ENCODE measurements at regions not wholly inside any gene's neighbourhood (a gene's known extent, or its start where the extent isn't known, plus 50 kb on each side); places are given as distances from the start of the nearest gene placed in this dataset.

- no peak for DNase-seq (ENCODE audit: low spot score)
Measured at GRCh38 chr13:111968336-111969010, 98.5 kb upstream of the SOX1 start.

DNA sequence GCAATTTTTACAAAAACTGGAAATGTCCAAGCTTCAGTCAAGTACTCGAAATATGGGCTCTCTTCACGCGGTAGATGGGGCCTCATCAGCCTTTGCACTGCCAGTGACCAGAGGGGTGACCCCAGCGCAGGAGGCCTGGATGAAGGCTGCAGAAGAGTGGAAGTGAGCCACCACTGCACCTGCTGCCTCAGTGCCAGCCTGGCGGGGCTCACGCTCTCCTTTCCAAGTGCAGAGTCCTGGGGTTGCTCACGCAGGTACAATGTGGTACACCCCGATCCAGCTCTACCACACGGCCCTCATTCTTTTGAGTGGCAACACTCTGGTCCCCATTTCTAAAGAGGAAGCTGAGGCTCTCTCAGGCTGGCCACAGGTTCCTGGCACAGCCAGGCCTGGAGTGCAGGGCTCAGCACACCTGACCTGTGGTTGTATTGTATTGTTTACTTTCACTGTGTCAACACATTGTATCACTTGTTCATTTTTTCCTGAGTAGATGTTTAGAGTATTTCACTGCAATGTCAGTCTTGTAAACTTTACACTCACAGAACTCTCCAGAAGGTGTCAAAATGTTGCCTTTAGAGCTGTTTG, 97.3 kb upstream of the SOX1 start:
- DNase-seq (ENCODE audit: low spot score), result no peak

- no peak for DNase-seq (ENCODE audit: low spot score)
Measured at GRCh38 chr13:111970494-111971141, 96.3 kb upstream of the SOX1 start.

DNA sequence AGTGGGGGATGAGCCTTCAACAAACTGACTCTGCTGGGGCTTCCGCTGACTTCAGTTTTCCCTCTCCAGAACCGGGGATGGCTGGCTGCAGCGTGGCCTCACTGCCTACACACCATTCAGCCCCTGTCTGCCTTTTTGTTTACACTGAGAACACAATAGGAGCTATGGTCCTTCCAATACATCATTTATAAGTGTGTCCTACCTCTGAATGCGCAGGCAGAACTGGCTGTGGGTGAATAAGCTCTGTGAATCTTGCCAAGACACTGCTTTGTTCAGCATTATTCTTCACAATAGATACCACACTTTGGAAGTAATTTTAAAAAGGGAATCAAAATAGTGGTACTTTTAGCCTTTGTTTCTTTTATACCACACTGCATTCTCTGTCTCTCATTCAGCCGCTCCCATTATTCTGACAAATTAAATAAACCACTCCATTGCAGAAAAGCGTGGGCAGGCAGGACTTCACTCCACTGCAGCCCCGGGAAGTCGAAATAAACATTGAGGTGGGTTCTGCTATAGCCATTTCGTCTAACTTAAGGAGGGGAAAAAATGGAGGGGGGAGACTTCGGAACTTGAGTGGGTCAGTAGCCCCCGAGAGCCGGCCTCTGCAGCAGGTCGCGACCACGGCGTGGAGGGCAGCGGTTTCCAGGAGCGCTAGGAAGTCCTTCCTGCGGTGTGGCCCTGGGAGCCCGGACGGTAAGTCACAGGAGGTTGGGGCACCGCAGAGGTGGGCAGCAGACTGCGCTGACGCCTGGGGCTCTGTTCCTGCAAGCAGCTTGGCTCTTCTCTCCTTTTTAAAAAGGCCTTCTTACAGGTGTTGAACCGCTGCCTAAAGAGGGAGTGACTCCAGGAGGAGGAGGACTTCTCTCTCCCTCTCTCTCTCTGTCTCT, 94.8 kb upstream of the SOX1 start:
- DNase-seq (ENCODE audit: low spot score), result no peak

- DNase-seq (ENCODE audit: low spot score), result no peak
Measured at GRCh38 chr13:111973186-111973585, 93.8 kb upstream of the SOX1 start.

DNA sequence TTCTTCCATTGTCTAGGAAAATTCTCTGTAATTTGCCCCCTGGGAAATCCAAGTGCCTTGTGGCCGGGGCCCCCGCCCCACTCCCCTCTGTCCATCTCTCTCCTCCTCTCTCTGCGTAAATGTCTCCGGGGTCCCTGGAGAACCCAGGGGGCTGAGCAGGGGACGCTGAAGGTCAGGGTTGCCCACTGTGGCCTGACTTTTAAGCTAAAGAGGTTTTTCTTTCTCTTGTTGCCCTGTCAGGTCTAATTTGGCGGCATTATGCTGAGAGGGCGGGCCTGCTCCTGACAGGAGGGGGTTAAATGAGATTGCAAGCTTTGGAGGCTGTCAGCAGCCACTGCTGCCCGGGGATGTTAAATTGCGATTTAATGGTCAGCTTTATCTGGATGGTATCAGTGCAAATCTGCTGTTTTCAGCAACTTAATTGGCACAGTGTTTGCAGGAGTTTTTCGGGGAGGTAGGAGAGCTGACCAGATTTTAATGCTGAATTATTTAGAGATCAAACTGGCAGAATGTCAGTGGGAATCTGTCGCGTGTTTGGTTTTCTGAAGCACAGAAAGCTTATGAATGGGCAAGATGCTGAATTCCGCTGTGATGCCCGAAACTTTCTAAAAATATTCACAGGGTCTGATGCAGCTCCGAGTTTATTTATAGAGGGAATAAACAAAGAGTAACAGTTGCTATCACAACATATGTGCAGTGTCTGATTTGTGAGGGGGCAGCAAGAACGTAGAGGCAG, 93.2 kb upstream of the SOX1 start:
- DNase-seq (ENCODE audit: low spot score), result no peak

DNA sequence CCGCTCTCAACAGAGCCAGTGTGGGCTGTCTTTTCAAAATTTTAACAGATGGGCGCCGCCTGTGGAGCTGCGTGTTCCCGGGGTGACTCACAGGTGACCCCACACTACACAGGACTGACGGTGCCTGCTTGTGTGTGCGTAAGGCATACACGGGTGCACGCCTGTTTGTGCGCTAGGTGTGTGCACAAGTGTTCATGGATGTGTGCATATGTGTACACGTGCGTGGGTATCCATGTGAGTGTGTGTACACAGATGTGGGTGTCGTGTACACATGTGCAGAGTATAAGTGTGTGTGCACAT, 92.7 kb upstream of the SOX1 start:
- no peak for DNase-seq (ENCODE audit: low spot score)

- DNase-seq (ENCODE audit: low spot score), result no peak
Measured at GRCh38 chr13:111975539-111976473, 91.1 kb upstream of the SOX1 start.

DNA sequence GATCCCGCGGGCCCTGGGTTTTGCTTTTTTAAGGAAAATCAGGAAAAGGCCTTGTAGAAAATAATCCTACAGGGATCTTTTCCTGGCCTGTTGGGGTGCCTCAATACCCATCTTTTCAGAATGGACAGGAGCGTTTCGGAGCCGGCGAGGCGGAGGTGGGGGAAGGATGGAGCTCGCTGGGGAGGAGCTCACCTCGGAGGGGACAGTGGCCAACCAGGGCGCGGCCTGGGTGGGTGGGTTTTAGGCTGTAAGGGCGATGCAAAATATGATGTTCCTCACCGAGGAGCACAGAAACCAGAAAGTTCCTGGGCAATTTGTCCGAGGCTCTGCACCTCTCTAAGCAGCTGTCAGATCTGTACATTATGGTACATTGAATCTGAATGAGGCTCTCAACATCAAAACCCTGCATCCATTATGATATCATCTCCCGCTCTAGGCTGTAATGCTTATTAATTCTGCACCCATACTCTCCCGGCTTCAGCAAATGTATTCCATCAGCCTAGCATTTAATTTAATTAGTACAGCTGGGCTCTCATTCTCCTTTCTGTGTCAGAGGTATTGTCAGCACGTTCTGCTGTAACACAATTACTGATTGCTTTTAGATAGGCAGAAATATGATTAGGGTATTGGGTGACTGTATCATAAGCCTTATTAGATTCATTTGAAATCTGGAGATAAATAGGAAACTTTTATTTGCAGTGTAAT, 90.3 kb upstream of the SOX1 start:
- DNase-seq (ENCODE audit: low spot score), result no peak

- no peak for DNase-seq (ENCODE audit: low spot score)
Measured at GRCh38 chr13:111977179-111977506, 89.8 kb upstream of the SOX1 start.

DNA sequence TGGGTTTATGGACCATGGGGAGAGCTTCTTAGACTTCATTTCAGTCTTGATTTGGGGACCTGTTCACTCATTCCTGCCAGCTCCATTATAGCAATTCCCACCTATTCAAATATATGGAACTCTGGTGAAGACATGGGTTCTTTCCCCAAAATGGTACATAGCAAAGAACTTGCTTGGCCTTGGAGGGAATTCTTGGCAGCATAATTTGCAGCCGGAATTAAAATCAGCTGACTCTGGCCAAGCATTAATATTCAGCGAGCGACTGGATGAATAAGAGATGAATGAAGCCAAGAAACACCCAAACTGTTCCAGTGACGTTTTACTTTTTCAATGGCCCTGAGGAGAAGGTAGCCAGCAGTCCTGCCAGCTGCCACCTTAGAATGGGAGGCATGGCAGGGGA, 88.4 kb upstream of the SOX1 start:
- no peak for DNase-seq (ENCODE audit: low spot score)

GRCh38 chr13:111980146-111980929, 86.6 kb upstream of the SOX1 start:
- no peak for DNase-seq (ENCODE audit: low spot score)

GRCh38 chr13:111981006-111981405, 85.9 kb upstream of the SOX1 start:
- no peak for DNase-seq (ENCODE audit: low spot score)

- no peak for DNase-seq (ENCODE audit: low spot score)
Measured at GRCh38 chr13:111981446-111982165, 85.3 kb upstream of the SOX1 start.

GRCh38 chr13:111984349-111984748, 82.6 kb upstream of the SOX1 start:
- DNase-seq (ENCODE audit: low spot score), result no peak

DNA sequence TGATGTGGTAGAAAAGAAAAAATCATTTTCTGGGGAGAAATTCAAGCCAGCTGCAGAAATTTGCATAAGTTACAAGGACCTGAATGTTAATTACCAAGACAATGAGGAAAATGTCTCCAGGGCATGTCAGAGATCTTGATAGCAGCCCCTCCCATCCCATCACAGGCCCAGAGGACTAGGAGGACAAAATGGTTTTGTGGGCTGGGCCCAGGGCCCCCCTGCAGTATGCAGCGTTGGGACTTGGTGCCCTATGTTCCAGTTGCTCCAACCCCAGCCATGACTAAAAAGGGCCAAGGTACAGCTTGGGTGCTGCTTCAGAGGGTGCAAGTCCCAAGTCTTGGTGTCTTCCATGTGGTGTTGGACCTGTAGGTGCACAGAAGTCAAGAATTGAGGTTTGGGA, 76.6 kb upstream of the SOX1 start:
- no peak for DNase-seq (ENCODE audit: low spot score)

- DNase-seq (ENCODE audit: low spot score), result no peak
Measured at GRCh38 chr13:111992911-111993310, 74.0 kb upstream of the SOX1 start.

GRCh38 chr13:111993691-111994090, 73.3 kb upstream of the SOX1 start:
- no peak for DNase-seq (ENCODE audit: low spot score)

- no peak for DNase-seq (ENCODE audit: low spot score)
Measured at GRCh38 chr13:111994578-111994977, 72.4 kb upstream of the SOX1 start.
